Chondrocyte (in vitro differentiated cells): ENCODE measurements at regions not wholly inside any gene's neighbourhood (a gene's known extent, or its start where the extent isn't known, plus 50 kb on each side); places are given as distances from the start of the nearest gene placed in this dataset.

Experiments
- DNase-seq: peaks from one replicate; pipeline ENCODE4 v3.0.0; 2021; ENCODE audit warnings: mixed read lengths, low spot score
- H3K27ac Mint-ChIP-seq: one replicate; pipeline ENCODE4 v1.8.0; 2021; ENCODE audit warnings: mild to moderate bottlenecking, moderate library complexity, mixed read lengths; ENCODE audit not compliant: unreplicated experiment
- H3K27me3 Mint-ChIP-seq: 2 replicates; pipeline ENCODE4 v1.8.0; 2021; ENCODE audit warnings: low read depth, mixed read lengths
- H3K36me3 Mint-ChIP-seq: 2 replicates; pipeline ENCODE4 v1.8.0; 2021; ENCODE audit warnings: low read depth, mixed read lengths
- H3K4me1 Mint-ChIP-seq: 2 replicates; pipeline ENCODE4 v1.8.0; 2021; ENCODE audit warnings: low read depth, mild to moderate bottlenecking, mixed read lengths
- H3K4me3 Mint-ChIP-seq: one replicate; pipeline ENCODE4 v1.8.0; 2021; ENCODE audit warnings: mild to moderate bottlenecking, moderate library complexity, mixed read lengths; ENCODE audit not compliant: unreplicated experiment
- H3K9me3 Mint-ChIP-seq: 2 replicates; pipeline ENCODE4 v1.8.0; 2021; ENCODE audit warnings: low read depth, mixed read lengths
- CTCF ChIP-seq: fragments of 200-600 bp; sonication (generic); IDR thresholded peaks from 2 replicates; pipeline ENCODE4 v1.5.0; 2021; ENCODE audit warnings: antibody characterized with exemption, mild to moderate bottlenecking, moderate library complexity

GRCh38 chr18:37778417-37779165, 213.0 kb upstream of the CELF4 start:
- Mint-ChIP-seq H3K4me1 (no peaks in the 10 kb centered on the region), H3K27me3 (peaks cover 7% of the 10 kb centered on the region), H3K27ac (no peak overlapping the region), H3K9me3 (no peaks in the 10 kb centered on the region), H3K4me3 (no peak overlapping the region), H3K36me3 (no peaks in the 10 kb centered on the region)
- peak; percentile 83 for TF ChIP-seq CTCF
- DNase-seq, result no peak

DNA sequence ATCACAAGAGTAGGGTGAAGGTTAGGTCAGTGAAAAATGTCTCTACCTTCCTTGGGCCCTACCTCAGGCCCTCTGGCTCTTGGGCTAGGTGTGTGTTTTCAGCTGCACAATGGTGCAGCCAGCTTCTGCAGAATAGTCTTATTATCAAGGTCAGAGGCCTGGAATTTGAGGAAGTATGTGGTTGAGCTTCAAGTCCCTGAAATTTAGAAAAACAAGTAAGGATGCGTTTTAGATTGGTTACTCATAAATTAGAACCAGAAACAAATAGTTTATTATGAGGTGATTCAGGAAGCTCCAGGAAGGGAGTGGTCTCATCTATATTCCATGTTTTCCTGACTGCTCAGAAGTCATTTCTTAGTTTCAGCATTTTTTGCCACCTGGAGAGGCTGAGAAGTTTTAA, 204.2 kb upstream of the CELF4 start:
- Mint-ChIP-seq H3K9me3 (peaks cover 6% of the 10 kb centered on the region), H3K4me3 (no peak overlapping the region), H3K27ac (no peak overlapping the region), H3K27me3 (peaks cover 2% of the 10 kb centered on the region), H3K4me1 (no peaks in the 10 kb centered on the region), H3K36me3 (no peaks in the 10 kb centered on the region)
- TF ChIP-seq CTCF, result no peak
- no peak for DNase-seq

DNA sequence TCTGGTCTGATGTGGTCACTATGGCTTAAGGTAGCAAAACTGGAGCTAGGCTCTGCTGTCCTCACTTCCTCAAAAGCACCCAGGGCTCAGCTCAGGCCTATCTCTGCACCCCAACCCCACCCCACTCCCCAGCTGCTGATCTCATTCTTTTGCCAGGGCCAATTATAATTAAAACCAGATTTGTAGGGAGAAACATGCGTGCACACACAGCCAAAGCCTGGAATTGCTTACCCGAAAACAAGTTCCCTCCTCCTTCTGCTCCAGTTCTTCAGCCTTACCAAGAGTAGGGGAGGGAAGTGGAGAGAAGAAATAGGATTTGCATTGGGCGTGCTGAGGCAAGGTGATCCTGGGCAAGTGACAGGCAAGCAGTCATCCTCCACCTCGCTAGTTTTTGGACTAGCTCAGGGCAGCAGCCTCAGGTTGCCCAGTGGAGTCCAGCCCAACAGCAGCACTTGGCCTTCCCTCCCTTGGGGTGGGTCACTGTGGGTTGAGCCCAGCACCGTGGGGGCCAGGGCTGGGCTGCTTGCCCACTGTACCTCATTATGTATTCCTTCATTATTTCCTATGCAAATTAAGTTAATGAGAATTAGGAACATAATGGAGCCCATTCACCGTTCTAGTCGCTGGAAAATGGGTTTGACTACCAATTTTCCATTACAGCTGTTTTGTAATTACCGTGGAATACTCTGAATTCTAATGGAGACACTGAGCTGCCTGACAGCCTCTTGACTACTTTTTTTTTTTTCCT, 199.1 kb upstream of the CELF4 start:
- Mint-ChIP-seq H3K4me1 (no peaks in the 10 kb centered on the region), H3K36me3 (no peaks in the 10 kb centered on the region), H3K27ac (no peak overlapping the region), H3K4me3 (no peak overlapping the region), H3K9me3 (peaks cover 9% of the 10 kb centered on the region), H3K27me3 (no peaks in the 10 kb centered on the region)
- DNase-seq, result no peak
- TF ChIP-seq CTCF, result no peak

DNA sequence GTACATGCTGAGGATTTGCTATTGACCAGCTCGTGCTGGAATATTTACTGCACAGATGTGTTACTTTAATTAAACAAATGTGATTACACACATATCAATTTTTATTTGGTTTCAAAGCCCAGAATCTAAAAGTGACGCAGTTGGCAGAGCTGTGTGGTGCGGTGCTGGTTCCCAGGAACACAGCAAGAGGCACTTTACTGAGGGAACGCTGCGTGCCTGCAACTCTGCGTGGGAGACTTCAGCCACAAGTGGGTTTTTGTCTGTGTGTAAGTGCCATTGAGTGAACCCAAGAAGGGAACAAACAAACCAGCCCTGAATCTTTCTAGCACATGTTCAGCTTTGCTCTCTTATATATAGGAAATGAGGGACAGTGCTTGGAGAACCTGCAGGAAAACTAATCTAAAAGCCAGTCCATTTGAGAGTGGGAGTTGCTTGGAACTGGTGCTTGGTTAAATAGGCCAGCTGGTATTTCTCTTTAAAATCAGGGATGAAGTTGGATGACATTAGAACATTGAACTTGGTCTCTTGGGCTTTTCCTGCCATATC, 196.6 kb upstream of the CELF4 start:
- no peak for DNase-seq
- no peak overlapping the region for H3K4me3 Mint-ChIP-seq
- H3K4me1 Mint-ChIP-seq, result no peaks in the 10 kb centered on the region

More for the DNA sequence above, 196.6 kb upstream of the CELF4 start:
- Mint-ChIP-seq H3K27me3 (no peaks in the 10 kb centered on the region), H3K9me3 (peaks cover 5% of the 10 kb centered on the region), H3K36me3 (no peaks in the 10 kb centered on the region), H3K27ac (no peak overlapping the region)
- TF ChIP-seq CTCF, result no peak
